ENCODE measurements at regions not wholly inside any gene's neighbourhood (a gene's known extent, or its start where the extent isn't known, plus 50 kb on each side); places are given as distances from the start of the nearest gene placed in this dataset.

GRCh38 chr7:12985752-12986151, 298.3 kb downstream of the ARL4A start:
- TF ChIP-seq, protein P1, sequence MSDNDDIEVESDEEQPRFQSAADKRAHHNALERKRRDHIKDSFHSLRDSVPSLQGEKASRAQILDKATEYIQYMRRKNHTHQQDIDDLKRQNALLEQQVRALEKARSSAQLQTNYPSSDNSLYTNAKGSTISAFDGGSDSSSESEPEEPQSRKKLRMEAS (IDR thresholded peaks at IDR 0.05) = no peak
- TF ChIP-seq FOXM1 (IDR thresholded peaks at IDR 0.05; ENCODE audit: borderline replicate concordance, low read depth) (no peak), USF1 (IDR thresholded peaks at IDR 0.05) (no peak), CREB1 (IDR thresholded peaks at IDR 0.05; ENCODE audit: low read depth) (no peak), TCF12 (IDR thresholded peaks at IDR 0.05; ENCODE audit: low read depth) (no peak), ZBTB7A (IDR thresholded peaks at IDR 0.05; ENCODE audit: low read depth) (no peak), YY1 (IDR thresholded peaks at IDR 0.05; ENCODE audit: low read depth) (no peak), CEBPB (IDR thresholded peaks at IDR 0.05) (no peak), TAF1 (IDR thresholded peaks at IDR 0.05; ENCODE audit: low read depth) (no peak), RAD21 (IDR thresholded peaks at IDR 0.05; ENCODE audit: low read depth) (no peak), EP300 (IDR thresholded peaks at IDR 0.05; ENCODE audit: borderline replicate concordance) (no peak), EGR1 (IDR thresholded peaks at IDR 0.05) (no peak)

- TF ChIP-seq, protein P2, sequence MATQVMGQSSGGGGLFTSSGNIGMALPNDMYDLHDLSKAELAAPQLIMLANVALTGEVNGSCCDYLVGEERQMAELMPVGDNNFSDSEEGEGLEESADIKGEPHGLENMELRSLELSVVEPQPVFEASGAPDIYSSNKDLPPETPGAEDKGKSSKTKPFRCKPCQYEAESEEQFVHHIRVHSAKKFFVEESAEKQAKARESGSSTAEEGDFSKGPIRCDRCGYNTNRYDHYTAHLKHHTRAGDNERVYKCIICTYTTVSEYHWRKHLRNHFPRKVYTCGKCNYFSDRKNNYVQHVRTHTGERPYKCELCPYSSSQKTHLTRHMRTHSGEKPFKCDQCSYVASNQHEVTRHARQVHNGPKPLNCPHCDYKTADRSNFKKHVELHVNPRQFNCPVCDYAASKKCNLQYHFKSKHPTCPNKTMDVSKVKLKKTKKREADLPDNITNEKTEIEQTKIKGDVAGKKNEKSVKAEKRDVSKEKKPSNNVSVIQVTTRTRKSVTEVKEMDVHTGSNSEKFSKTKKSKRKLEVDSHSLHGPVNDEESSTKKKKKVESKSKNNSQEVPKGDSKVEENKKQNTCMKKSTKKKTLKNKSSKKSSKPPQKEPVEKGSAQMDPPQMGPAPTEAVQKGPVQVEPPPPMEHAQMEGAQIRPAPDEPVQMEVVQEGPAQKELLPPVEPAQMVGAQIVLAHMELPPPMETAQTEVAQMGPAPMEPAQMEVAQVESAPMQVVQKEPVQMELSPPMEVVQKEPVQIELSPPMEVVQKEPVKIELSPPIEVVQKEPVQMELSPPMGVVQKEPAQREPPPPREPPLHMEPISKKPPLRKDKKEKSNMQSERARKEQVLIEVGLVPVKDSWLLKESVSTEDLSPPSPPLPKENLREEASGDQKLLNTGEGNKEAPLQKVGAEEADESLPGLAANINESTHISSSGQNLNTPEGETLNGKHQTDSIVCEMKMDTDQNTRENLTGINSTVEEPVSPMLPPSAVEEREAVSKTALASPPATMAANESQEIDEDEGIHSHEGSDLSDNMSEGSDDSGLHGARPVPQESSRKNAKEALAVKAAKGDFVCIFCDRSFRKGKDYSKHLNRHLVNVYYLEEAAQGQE (IDR thresholded peaks at IDR 0.05; ENCODE audit: low read depth) = no peak
- TF ChIP-seq CREB1 (IDR thresholded peaks at IDR 0.05; ENCODE audit: low read depth) = no peak
- no peak for TF ChIP-seq YY1 (IDR thresholded peaks at IDR 0.05; ENCODE audit: low read depth)
- no peak for TF ChIP-seq NFIC (IDR thresholded peaks at IDR 0.05)
- TF ChIP-seq FOXM1 (IDR thresholded peaks at IDR 0.05; ENCODE audit: borderline replicate concordance, low read depth) = no peak
- TF ChIP-seq CEBPB (IDR thresholded peaks at IDR 0.05) = no peak
- no peak for TF ChIP-seq TAF1 (IDR thresholded peaks at IDR 0.05; ENCODE audit: low read depth)
- TF ChIP-seq TCF12 (IDR thresholded peaks at IDR 0.05; ENCODE audit: low read depth) = no peak
- TF ChIP-seq USF1 (IDR thresholded peaks at IDR 0.05) = no peak
- TF ChIP-seq EGR1 (IDR thresholded peaks at IDR 0.05) = no peak
- TF ChIP-seq ZBTB7A (IDR thresholded peaks at IDR 0.05; ENCODE audit: low read depth) = no peak
- TF ChIP-seq TEAD4 (IDR thresholded peaks at IDR 0.05) = no peak
- TF ChIP-seq RAD21 (IDR thresholded peaks at IDR 0.05; ENCODE audit: low read depth) = no peak
- TF ChIP-seq, protein P1 (IDR thresholded peaks at IDR 0.05) = no peak
- TF ChIP-seq EP300 (IDR thresholded peaks at IDR 0.05; ENCODE audit: borderline replicate concordance) = no peak
Observed at GRCh38 chr7:12987238-12987637, 299.8 kb downstream of the ARL4A start.

- TF ChIP-seq TCF12 (IDR thresholded peaks at IDR 0.05; ENCODE audit: low read depth) = no peak
- TF ChIP-seq EP300 (IDR thresholded peaks at IDR 0.05; ENCODE audit: borderline replicate concordance) = no peak
- no peak for TF ChIP-seq EGR1 (IDR thresholded peaks at IDR 0.05)
- TF ChIP-seq USF1 (IDR thresholded peaks at IDR 0.05) = no peak
- TF ChIP-seq TEAD4 (IDR thresholded peaks at IDR 0.05) = no peak
Observed at GRCh38 chr7:12990440-12990839, 303.0 kb downstream of the ARL4A start.

GRCh38 chr7:12993025-12993424, 305.6 kb downstream of the ARL4A start:
- no peak for TF ChIP-seq RAD21 (IDR thresholded peaks at IDR 0.05; ENCODE audit: low read depth)
- TF ChIP-seq TEAD4 (IDR thresholded peaks at IDR 0.05) = no peak
- TF ChIP-seq FOXM1 (IDR thresholded peaks at IDR 0.05; ENCODE audit: borderline replicate concordance, low read depth) = no peak
- no peak for TF ChIP-seq CREB1 (IDR thresholded peaks at IDR 0.05; ENCODE audit: low read depth)
- no peak for TF ChIP-seq CEBPB (IDR thresholded peaks at IDR 0.05)
- no peak for TF ChIP-seq TCF12 (IDR thresholded peaks at IDR 0.05; ENCODE audit: low read depth)
- TF ChIP-seq NFIC (IDR thresholded peaks at IDR 0.05) = no peak
- no peak for TF ChIP-seq USF1 (IDR thresholded peaks at IDR 0.05)
- TF ChIP-seq EP300 (IDR thresholded peaks at IDR 0.05; ENCODE audit: borderline replicate concordance) = no peak

DNA sequence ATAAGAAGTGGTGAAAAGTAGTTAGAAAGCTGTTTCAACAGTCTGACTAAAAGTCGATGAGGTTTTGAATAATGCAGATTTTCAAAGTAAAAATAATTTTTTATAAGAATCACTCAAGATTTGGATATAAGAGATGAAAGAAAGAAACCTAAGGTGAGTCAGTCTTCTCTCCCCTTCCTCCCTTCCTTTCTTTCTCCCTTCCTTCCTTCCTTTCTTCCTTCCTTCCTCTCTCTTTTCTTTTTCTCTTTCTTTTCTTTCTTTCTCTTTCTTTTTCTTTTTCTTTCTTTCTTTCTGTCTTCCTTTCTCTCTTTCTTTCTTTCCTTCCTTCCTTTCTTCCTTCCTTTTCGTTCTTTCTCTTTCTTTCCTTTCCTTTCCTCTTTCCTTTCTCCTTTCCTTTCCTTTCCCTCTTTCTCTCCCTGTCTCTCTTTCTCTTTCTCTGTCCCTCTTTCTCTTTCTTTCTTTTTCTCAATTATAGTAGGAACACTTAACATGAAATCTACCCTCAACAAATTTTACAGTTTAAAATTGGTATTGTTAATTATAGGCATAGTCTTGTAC, 308.6 kb downstream of the ARL4A start:
- TF ChIP-seq YY1 (IDR thresholded peaks at IDR 0.05; ENCODE audit: low read depth) (no peak), CEBPB (IDR thresholded peaks at IDR 0.05) (no peak), USF1 (IDR thresholded peaks at IDR 0.05) (no peak), TCF12 (IDR thresholded peaks at IDR 0.05; ENCODE audit: low read depth) (no peak), FOXM1 (IDR thresholded peaks at IDR 0.05; ENCODE audit: borderline replicate concordance, low read depth) (no peak), RAD21 (IDR thresholded peaks at IDR 0.05; ENCODE audit: low read depth) (no peak), TAF1 (IDR thresholded peaks at IDR 0.05; ENCODE audit: low read depth) (no peak)
- TF ChIP-seq, protein P1 (IDR thresholded peaks at IDR 0.05) = no peak
- TF ChIP-seq, protein P2 (IDR thresholded peaks at IDR 0.05; ENCODE audit: low read depth) = no peak
